ENCODE measurements at regions not wholly inside any gene's neighbourhood (a gene's known extent, or its start where the extent isn't known, plus 50 kb on each side); places are given as distances from the start of the nearest gene placed in this dataset.
"Not testable (repeated sequence)": the region's sequence is repeated elsewhere in the genome, so short reads cannot be mapped to it uniquely, and the experiment has no call there.

GRCh38 chr6:121733234-121733633, 297.8 kb downstream of the GJA1 start:
- no peak for TF ChIP-seq RFX5 (IDR thresholded peaks at IDR 0.05)
- no peak for TF ChIP-seq MAFK (IDR thresholded peaks at IDR 0.05; ENCODE audit: partially characterized antibody)
- TF ChIP-seq, protein P1, sequence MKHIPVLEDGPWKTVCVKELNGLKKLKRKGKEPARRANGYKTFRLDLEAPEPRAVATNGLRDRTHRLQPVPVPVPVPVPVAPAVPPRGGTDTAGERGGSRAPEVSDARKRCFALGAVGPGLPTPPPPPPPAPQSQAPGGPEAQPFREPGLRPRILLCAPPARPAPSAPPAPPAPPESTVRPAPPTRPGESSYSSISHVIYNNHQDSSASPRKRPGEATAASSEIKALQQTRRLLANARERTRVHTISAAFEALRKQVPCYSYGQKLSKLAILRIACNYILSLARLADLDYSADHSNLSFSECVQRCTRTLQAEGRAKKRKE (CRISPR knock-in tag; IDR thresholded peaks at IDR 0.05; ENCODE audit: low read depth) = no peak
- TF ChIP-seq SREBF2 (IDR thresholded peaks at IDR 0.05) = no peak
- no peak for TF ChIP-seq RARB (CRISPR knock-in tag; IDR thresholded peaks at IDR 0.05)
- no peak for TF ChIP-seq CTCF (IDR thresholded peaks at IDR 0.05)
- TF ChIP-seq HOXA7 (CRISPR knock-in tag; IDR thresholded peaks at IDR 0.05) = no peak
- no peak for TF ChIP-seq ZC3H11A (IDR thresholded peaks at IDR 0.05)
- no peak for TF ChIP-seq ZFP36 (IDR thresholded peaks at IDR 0.05; ENCODE audit: borderline replicate concordance, partially characterized antibody)
- TF ChIP-seq JUN (IDR thresholded peaks at IDR 0.05) = no peak
- TF ChIP-seq HEYL (CRISPR knock-in tag; IDR thresholded peaks at IDR 0.05) = no peak
- TF ChIP-seq CEBPB (IDR thresholded peaks at IDR 0.05) = no peak
- ChIA-PET POLR2A (no interaction called here), CTCF (no interaction called here)
- Histone ChIP-seq H3K4me1 (no peaks in the 10 kb centered on the region), H3K4me2 (no peak overlapping the region), H3K4me3 (no peak overlapping the region), H3K9me3 (no peaks in the 10 kb centered on the region; the same call in 2 of the 3 replicates), H3K27ac (no peak overlapping the region)
- ATAC-seq (no peak), FAIRE-seq (no peak), DNase-seq (ENCODE audit: low read depth in 1 of 2, low spot score in 1 of 2) (no peak)

DNA sequence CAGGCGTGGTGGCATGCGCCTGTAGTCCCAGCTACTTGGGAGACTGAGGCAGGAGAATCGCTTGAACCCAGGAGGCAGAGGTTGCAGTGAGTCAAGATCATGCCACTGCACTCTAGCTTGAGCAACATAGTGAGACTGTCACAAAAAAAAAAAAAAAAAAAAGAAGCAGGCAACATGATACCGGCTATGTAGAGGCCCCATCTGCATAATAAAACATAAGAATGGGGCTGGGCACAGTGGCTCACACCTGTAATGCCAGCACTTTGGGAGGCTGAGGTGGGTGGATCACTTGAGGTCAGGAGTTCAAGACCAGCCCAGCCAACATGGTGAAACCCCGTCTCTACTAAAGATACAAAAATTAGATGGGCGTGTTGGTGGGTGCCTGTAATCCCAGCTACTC, 304.7 kb downstream of the GJA1 start:
- H3K4me2 ChIP-seq; POLR2A ChIA-PET; DNase-seq (ENCODE audit: low read depth in 1 of 2, low spot score in 1 of 2); H3K4me1 ChIP-seq; FAIRE-seq; ATAC-seq; H3K27ac ChIP-seq; H3K4me3 ChIP-seq; H3K9me3 ChIP-seq: not testable (repeated sequence)
- CTCF ChIA-PET = interaction anchor here (0.6 kb wide), 1 partner anchor 13 kb away, joined by 3 read pairs; no protein-coding TSS in a partner anchor
- WGBS (ENCODE audit: missing lambda C conversion rate) = 74% methylated on average over 6 of the region's 6 CpGs

DNA sequence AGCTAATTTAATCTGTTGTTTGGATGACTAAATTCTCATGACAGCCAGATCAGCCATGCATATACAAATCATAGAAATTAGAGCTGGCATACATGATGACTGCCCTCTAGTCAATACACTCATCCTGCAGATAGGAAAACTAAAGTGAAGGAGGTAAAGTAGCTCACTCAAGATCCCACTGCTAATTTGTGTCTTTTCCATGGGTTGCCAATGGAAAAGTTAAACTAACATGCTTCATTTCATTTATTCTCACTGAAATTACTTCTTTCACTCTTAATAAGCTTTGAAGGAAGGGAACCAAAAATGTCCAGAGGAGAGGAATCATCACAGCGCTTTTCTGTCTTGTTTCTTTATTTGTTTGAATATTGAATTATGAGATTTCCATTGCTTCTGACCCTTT, 308.2 kb downstream of the GJA1 start:
- DNase-seq (ENCODE audit: low read depth in 1 of 2, low spot score in 1 of 2) (no peak), ATAC-seq (no peak), FAIRE-seq (no peak)
- Histone ChIP-seq H3K4me3 (no peak overlapping the region), H3K9me3 (no peaks in the 10 kb centered on the region), H3K4me2 (no peak overlapping the region), H3K4me1 (no peaks in the 10 kb centered on the region), H3K27ac (no peak overlapping the region)
- TF ChIP-seq, protein P2, sequence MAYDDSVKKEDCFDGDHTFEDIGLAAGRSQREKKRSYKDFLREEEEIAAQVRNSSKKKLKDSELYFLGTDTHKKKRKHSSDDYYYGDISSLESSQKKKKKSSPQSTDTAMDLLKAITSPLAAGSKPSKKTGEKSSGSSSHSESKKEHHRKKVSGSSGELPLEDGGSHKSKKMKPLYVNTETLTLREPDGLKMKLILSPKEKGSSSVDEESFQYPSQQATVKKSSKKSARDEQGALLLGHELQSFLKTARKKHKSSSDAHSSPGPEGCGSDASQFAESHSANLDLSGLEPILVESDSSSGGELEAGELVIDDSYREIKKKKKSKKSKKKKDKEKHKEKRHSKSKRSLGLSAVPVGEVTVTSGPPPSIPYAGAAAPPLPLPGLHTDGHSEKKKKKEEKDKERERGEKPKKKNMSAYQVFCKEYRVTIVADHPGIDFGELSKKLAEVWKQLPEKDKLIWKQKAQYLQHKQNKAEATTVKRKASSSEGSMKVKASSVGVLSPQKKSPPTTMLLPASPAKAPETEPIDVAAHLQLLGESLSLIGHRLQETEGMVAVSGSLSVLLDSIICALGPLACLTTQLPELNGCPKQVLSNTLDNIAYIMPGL (CRISPR knock-in tag; IDR thresholded peaks at IDR 0.05; ENCODE audit: borderline replicate concordance) = no peak
- CTCF ChIA-PET = no interaction called here
- WGBS (ENCODE audit: missing lambda C conversion rate) = 95% methylated on average over 1 of the region's 1 CpG
- POLR2A ChIA-PET = no interaction called here

DNA sequence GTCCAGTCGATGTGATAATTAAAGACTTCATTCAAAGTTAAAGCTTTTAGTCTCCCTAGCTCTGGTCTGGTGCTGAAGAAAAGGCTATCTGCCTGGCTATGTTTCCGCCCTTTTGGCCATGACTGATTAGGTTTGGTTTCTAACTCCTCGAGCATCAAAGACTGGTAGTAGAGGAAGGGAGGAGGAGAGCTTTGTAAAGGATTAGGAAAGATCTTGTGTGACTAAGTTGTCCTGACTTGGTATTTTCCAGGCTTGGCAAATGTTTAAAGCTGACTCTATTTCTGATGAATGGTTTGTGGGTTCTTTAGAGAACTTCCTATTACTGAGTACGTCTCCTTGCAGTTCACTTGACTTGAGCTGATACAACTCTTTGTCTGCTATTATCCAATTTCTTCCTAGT, 312.9 kb downstream of the GJA1 start:
- Histone ChIP-seq H3K27ac (no peak overlapping the region), H3K9me3 (no peaks in the 10 kb centered on the region), H3K4me3 (no peak overlapping the region), H3K4me2 (no peak overlapping the region), H3K4me1 (no peaks in the 10 kb centered on the region)
- FAIRE-seq = no peak
- 83% methylated on average over 4 of the region's 4 CpGs for WGBS (ENCODE audit: missing lambda C conversion rate)
- CTCF ChIA-PET = no interaction called here
- POLR2A ChIA-PET = no interaction called here
- no peak for DNase-seq (ENCODE audit: low read depth in 1 of 2, low spot score in 1 of 2)
- TF ChIP-seq, protein P3, sequence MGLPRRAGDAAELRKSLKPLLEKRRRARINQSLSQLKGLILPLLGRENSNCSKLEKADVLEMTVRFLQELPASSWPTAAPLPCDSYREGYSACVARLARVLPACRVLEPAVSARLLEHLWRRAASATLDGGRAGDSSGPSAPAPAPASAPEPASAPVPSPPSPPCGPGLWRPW (IDR thresholded peaks at IDR 0.05) = no peak
- TF ChIP-seq ZNF302 (CRISPR knock-in tag; IDR thresholded peaks at IDR 0.05) (no peak), HOXB5 (CRISPR knock-in tag; IDR thresholded peaks at IDR 0.05) (no peak), NFE2L2 (conservative IDR thresholded peaks at IDR 0.05; ENCODE audit: low read length) (no peak), KDM1A (IDR thresholded peaks at IDR 0.05; ENCODE audit: low read depth) (no peak), BCL3 (IDR thresholded peaks at IDR 0.05) (no peak)
- TF ChIP-seq, protein P2 (CRISPR knock-in tag; IDR thresholded peaks at IDR 0.05; ENCODE audit: borderline replicate concordance) = no peak
- TF ChIP-seq, protein P4, sequence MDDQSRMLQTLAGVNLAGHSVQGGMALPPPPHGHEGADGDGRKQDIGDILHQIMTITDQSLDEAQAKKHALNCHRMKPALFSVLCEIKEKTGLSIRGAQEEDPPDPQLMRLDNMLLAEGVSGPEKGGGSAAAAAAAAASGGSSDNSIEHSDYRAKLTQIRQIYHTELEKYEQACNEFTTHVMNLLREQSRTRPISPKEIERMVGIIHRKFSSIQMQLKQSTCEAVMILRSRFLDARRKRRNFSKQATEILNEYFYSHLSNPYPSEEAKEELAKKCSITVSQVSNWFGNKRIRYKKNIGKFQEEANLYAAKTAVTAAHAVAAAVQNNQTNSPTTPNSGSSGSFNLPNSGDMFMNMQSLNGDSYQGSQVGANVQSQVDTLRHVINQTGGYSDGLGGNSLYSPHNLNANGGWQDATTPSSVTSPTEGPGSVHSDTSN (IDR thresholded peaks at IDR 0.05) = no peak
- TF ChIP-seq, protein P1 (CRISPR knock-in tag; IDR thresholded peaks at IDR 0.05; ENCODE audit: low read depth) = no peak
- no peak for ATAC-seq

Data from A549 (cell line).